IMR-90 (cell line): ENCODE measurements at regions not wholly inside any gene's neighbourhood (a gene's known extent, or its start where the extent isn't known, plus 50 kb on each side); places are given as distances from the start of the nearest gene placed in this dataset.
"Not testable (repeated sequence)": the region's sequence is repeated elsewhere in the genome, so short reads cannot be mapped to it uniquely, and the experiment has no call there.

Experiments
- BHLHE40 ChIP-seq: fragments of 150-350 bp; IDR thresholded peaks from 2 replicates; pipeline ENCODE4 v1.6.1; 2016; ENCODE audit warnings: mild to moderate bottlenecking, low read depth, low read length
- CEBPB ChIP-seq: IDR thresholded peaks from 2 replicates; pipeline ENCODE4 v1.6.1; 2012; ENCODE audit warnings: low read depth, low read length, improper control_type of control experiment
- CHD1 ChIP-seq: IDR thresholded peaks from 2 replicates; pipeline ENCODE4 v1.6.1; 2012; ENCODE audit warnings: low read depth, low read length, improper control_type of control experiment
- FOS ChIP-seq: fragments of 150-350 bp; IDR thresholded peaks from 2 replicates; pipeline ENCODE4 v1.6.1; 2016; ENCODE audit warnings: low read depth, low read length
- MAFK ChIP-seq: IDR thresholded peaks from 2 replicates; pipeline ENCODE4 v1.6.1; 2012; ENCODE audit warnings: low read depth, low read length, improper control_type of control experiment
- MAZ ChIP-seq: IDR thresholded peaks from 2 replicates; pipeline ENCODE4 v1.6.1; 2012; ENCODE audit warnings: low read depth, mild to moderate bottlenecking, low read length, improper control_type of control experiment, moderate library complexity, borderline replicate concordance
- MXI1 ChIP-seq: IDR thresholded peaks from 2 replicates; pipeline ENCODE4 v1.6.1; 2012; ENCODE audit warnings: low read depth, mild to moderate bottlenecking, low read length, moderate library complexity, borderline replicate concordance
- POLR2A ChIP-seq: IDR thresholded peaks from 2 replicates; pipeline ENCODE4 v1.6.1; 2012; ENCODE audit warnings: mild to moderate bottlenecking, low read depth, low read length
- RAD21 ChIP-seq: IDR thresholded peaks from 2 replicates; pipeline ENCODE4 v1.6.1; 2012; ENCODE audit warnings: low read length, improper control_type of control experiment
- RFX5 ChIP-seq: IDR thresholded peaks from 2 replicates; pipeline ENCODE4 v1.8.0; 2012; ENCODE audit warnings: low read depth, mild to moderate bottlenecking, low read length, moderate library complexity
- SMC3 ChIP-seq: fragments of 150-350 bp; IDR thresholded peaks from 2 replicates; pipeline ENCODE4 v1.6.1; 2016; ENCODE audit warnings: low read depth, mild to moderate bottlenecking, antibody characterized with exemption, low read length, moderate library complexity
- TF ChIP-seq, protein P1 (sequence below): conservative IDR thresholded peaks from 2 replicates; pipeline ENCODE4 v1.5.1; 2012; ENCODE audit warnings: mild to moderate bottlenecking, low read depth, low read length, improper control_type of control experiment
- TF ChIP-seq, protein P2 (sequence below): fragments of 150-350 bp; IDR thresholded peaks from 2 replicates; pipeline ENCODE4 v1.6.1; 2016; ENCODE audit warnings: low read depth, mild to moderate bottlenecking, low read length, moderate library complexity, borderline replicate concordance
- TF ChIP-seq, protein P3 (sequence below): fragments of 150-350 bp; IDR thresholded peaks from 2 replicates; pipeline ENCODE4 v1.6.1; 2017; ENCODE audit warnings: mild to moderate bottlenecking, antibody characterized with exemption, low read length, low read depth

DNA sequence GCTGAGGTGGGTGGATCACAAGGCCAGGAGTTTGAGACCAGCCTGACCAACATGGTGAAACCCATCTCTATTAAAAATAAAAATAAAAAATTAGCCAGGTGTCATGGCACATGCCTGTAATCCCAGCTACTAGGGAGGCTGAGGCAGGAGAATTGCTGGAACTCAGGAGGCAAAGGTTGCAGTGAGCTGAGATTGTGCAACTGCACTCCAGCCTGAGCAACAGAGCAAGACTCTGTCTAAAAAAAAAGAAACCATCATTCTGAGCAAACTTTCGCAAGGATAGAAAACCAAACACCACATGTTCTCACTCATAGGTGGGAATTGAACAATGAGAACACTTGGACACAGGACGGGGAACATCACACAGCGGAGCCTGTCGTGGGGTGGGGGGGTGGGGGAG, 126.4 kb downstream of the MPP7 start:
- TF ChIP-seq, protein P1, sequence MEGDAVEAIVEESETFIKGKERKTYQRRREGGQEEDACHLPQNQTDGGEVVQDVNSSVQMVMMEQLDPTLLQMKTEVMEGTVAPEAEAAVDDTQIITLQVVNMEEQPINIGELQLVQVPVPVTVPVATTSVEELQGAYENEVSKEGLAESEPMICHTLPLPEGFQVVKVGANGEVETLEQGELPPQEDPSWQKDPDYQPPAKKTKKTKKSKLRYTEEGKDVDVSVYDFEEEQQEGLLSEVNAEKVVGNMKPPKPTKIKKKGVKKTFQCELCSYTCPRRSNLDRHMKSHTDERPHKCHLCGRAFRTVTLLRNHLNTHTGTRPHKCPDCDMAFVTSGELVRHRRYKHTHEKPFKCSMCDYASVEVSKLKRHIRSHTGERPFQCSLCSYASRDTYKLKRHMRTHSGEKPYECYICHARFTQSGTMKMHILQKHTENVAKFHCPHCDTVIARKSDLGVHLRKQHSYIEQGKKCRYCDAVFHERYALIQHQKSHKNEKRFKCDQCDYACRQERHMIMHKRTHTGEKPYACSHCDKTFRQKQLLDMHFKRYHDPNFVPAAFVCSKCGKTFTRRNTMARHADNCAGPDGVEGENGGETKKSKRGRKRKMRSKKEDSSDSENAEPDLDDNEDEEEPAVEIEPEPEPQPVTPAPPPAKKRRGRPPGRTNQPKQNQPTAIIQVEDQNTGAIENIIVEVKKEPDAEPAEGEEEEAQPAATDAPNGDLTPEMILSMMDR, result not testable (repeated sequence)
- not testable (repeated sequence) for TF ChIP-seq MAZ, MXI1, CHD1, POLR2A, FOS, MAFK, BHLHE40, RAD21, SMC3, RFX5
- TF ChIP-seq, protein P2, sequence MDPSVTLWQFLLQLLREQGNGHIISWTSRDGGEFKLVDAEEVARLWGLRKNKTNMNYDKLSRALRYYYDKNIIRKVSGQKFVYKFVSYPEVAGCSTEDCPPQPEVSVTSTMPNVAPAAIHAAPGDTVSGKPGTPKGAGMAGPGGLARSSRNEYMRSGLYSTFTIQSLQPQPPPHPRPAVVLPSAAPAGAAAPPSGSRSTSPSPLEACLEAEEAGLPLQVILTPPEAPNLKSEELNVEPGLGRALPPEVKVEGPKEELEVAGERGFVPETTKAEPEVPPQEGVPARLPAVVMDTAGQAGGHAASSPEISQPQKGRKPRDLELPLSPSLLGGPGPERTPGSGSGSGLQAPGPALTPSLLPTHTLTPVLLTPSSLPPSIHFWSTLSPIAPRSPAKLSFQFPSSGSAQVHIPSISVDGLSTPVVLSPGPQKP, result not testable (repeated sequence)
- TF ChIP-seq CEBPB, result peak; percentile 39
- TF ChIP-seq, protein P3, sequence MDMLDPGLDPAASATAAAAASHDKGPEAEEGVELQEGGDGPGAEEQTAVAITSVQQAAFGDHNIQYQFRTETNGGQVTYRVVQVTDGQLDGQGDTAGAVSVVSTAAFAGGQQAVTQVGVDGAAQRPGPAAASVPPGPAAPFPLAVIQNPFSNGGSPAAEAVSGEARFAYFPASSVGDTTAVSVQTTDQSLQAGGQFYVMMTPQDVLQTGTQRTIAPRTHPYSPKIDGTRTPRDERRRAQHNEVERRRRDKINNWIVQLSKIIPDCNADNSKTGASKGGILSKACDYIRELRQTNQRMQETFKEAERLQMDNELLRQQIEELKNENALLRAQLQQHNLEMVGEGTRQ, result not testable (repeated sequence)
